ENCODE measurements at regions not wholly inside any gene's neighbourhood (a gene's known extent, or its start where the extent isn't known, plus 50 kb on each side); places are given as distances from the start of the nearest gene placed in this dataset.

DNA sequence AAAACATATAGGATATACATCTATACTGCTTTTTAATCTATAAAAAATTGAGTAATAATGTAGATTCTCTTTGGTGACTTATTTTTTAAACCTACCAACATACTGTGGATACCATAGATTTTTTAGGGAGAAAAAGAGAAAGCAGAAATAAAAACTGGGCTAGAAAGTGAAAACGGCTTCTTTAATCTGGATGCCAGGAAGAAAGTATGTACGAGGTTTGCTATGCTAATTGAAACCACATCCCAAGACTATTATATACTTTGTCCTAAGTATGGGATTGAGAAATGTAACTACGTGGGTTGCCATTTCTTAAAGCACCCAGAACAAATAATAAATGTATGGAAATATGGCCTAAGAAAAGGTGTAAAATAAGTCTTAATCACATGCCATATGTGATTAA, 129.0 kb upstream of the NFE2L3 start:
- WGBS, 2 donors = 54 to 56% methylated on average over 3 of the region's 3 CpGs
- H3K4me1 ChIP-seq = no peaks in the 10 kb centered on the region

DNA sequence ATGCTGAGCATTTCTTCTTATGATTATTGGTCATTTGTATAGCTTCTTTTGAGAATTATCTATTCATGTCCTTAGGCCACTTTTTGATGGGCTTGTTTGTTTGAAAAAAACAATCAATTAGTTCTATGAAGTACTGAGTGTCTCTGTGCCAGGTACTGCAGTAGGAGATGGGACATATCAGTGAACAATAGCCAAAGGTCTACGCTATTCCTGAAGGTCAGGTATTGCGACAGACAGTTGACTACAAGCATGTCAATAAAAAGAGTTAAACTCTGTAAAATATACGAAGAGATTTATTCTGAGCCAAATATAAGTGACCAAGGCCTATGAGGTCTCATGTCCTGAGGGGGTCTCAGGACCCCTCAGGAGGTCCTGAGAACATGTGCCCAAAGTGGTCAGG, 122.1 kb upstream of the NFE2L3 start:
- TF ChIP-seq POLR2A (IDR thresholded peaks at IDR 0.05) = no peak
- no peak for TF ChIP-seq EP300 (IDR thresholded peaks at IDR 0.05)
- TF ChIP-seq, protein P1, sequence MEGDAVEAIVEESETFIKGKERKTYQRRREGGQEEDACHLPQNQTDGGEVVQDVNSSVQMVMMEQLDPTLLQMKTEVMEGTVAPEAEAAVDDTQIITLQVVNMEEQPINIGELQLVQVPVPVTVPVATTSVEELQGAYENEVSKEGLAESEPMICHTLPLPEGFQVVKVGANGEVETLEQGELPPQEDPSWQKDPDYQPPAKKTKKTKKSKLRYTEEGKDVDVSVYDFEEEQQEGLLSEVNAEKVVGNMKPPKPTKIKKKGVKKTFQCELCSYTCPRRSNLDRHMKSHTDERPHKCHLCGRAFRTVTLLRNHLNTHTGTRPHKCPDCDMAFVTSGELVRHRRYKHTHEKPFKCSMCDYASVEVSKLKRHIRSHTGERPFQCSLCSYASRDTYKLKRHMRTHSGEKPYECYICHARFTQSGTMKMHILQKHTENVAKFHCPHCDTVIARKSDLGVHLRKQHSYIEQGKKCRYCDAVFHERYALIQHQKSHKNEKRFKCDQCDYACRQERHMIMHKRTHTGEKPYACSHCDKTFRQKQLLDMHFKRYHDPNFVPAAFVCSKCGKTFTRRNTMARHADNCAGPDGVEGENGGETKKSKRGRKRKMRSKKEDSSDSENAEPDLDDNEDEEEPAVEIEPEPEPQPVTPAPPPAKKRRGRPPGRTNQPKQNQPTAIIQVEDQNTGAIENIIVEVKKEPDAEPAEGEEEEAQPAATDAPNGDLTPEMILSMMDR (IDR thresholded peaks at IDR 0.05) = no peak
- no peaks in the 10 kb centered on the region for H3K9me3 ChIP-seq
- WGBS, 2 donors = 90 to 91% methylated on average over 3 of the region's 3 CpGs

More for the DNA sequence above, 129.0 kb upstream of the NFE2L3 start:
- TF ChIP-seq, protein P1 (IDR thresholded peaks at IDR 0.05) = no peak
- TF ChIP-seq EP300 (IDR thresholded peaks at IDR 0.05) = no peak
- no peak for TF ChIP-seq POLR2A (IDR thresholded peaks at IDR 0.05)
- no peak overlapping the region for H3K27ac ChIP-seq
- no peak for DNase-seq (ENCODE audit: low spot score in 2 of 2)
- H3K27me3 ChIP-seq = no peaks in the 10 kb centered on the region
- no peak overlapping the region for H3K4me3 ChIP-seq
- H3K9me3 ChIP-seq = no peaks in the 10 kb centered on the region
- H3K36me3 ChIP-seq = no peaks in the 10 kb centered on the region

DNA sequence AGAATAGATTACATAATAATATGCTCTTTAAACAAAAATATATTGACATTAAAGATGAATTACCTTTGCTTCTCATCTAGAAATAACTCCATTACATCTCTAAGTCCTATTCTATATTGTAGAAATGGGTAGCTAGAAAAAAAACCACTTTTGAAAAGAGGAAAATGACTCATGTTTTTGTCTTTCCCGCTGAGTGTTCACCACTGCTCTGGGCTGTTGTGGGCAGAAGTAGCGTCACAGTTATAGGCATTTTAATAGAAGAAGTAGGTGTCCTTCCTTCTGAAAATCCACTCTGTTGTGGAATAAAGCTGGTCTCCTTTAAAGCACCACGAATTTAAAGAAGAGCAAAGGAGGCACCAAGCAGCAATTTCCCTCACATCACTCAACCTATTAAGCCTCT, 117.6 kb upstream of the NFE2L3 start:
- no peak overlapping the region for H3K27ac ChIP-seq
- TF ChIP-seq EP300 (IDR thresholded peaks at IDR 0.05) (no peak), POLR2A (IDR thresholded peaks at IDR 0.05) (no peak)
- TF ChIP-seq, protein P1 (IDR thresholded peaks at IDR 0.05) = no peak
- H3K27me3 ChIP-seq = no peaks in the 10 kb centered on the region
- no peak overlapping the region for H3K4me3 ChIP-seq
- no peaks in the 10 kb centered on the region for H3K9me3 ChIP-seq
- no peak for DNase-seq (ENCODE audit: low spot score in 2 of 2)
- WGBS, 2 donors = 60 to 70% methylated on average over 3 of the region's 3 CpGs
- H3K4me1 ChIP-seq = no peaks in the 10 kb centered on the region
- H3K36me3 ChIP-seq = no peaks in the 10 kb centered on the region

More for the DNA sequence above, 122.1 kb upstream of the NFE2L3 start:
- H3K27ac ChIP-seq = no peak overlapping the region
- no peak for DNase-seq (ENCODE audit: low spot score in 2 of 2)
- H3K36me3 ChIP-seq = no peaks in the 10 kb centered on the region
- no peak overlapping the region for H3K4me3 ChIP-seq
- no peaks in the 10 kb centered on the region for H3K4me1 ChIP-seq
- no peaks in the 10 kb centered on the region for H3K27me3 ChIP-seq

DNA sequence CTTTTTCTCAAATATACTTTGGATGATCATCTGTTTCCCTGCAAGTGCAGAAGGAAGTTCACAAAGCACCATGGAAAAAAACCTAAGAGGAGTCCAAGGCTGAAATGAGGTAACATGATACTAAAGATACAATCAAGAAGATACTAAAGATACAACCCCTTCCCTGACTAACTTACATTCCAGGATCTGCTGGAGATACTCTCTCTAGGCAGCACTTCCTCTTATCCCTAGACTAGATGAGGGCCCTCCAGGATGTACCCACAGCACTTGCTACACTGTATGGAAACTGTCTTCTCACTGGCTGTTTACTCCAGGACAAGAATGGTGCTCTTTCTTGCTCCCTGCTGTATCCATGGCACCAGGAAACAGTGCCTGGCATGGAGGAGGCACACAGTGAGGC, 116.4 kb upstream of the NFE2L3 start:
- no peak overlapping the region for H3K4me3 ChIP-seq
- TF ChIP-seq, protein P1 (IDR thresholded peaks at IDR 0.05) = no peak
- TF ChIP-seq EP300 (IDR thresholded peaks at IDR 0.05) = no peak
- no peak for TF ChIP-seq POLR2A (IDR thresholded peaks at IDR 0.05)
- no peak overlapping the region for H3K27ac ChIP-seq
- H3K27me3 ChIP-seq = no peaks in the 10 kb centered on the region
- DNase-seq (ENCODE audit: low spot score in 2 of 2) = no peak
- H3K4me1 ChIP-seq = no peaks in the 10 kb centered on the region
- no peaks in the 10 kb centered on the region for H3K36me3 ChIP-seq
- no peaks in the 10 kb centered on the region for H3K9me3 ChIP-seq

DNA sequence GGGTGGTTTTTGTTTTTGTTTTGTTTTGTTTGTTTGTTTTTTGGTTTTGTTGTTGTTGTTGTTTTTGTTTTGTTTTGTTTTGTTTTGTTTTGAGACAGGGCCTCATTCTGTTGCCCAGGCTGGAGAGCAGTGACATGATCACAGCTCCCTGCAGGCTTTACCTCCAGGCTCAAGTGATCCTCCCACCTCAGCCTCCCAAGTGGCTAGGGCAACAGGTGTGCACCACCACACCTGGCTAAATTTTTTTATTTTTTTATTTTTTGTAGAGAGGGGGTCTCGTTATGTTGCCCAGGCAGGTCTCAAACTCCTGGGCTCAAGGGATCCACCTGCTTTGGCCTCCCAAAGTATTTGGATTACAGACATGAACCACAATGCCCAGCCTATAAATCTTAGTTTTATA, 115.9 kb upstream of the NFE2L3 start:
- H3K4me3 ChIP-seq = no peak overlapping the region
- no peaks in the 10 kb centered on the region for H3K36me3 ChIP-seq
- TF ChIP-seq EP300 (IDR thresholded peaks at IDR 0.05) = no peak
- no peak for TF ChIP-seq POLR2A (IDR thresholded peaks at IDR 0.05)
- TF ChIP-seq, protein P1 (IDR thresholded peaks at IDR 0.05) = no peak
- no peaks in the 10 kb centered on the region for H3K4me1 ChIP-seq
- no peak for DNase-seq (ENCODE audit: low spot score in 2 of 2)
- H3K9me3 ChIP-seq = no peaks in the 10 kb centered on the region
- H3K27ac ChIP-seq = no peak overlapping the region
- 86 to 91% methylated on average over 1 of the region's 1 CpG for WGBS, 2 donors
- H3K27me3 ChIP-seq = no peaks in the 10 kb centered on the region
